Activated CD8-positive, alpha-beta memory T cell treated with anti-CD3 and anti-CD28 coated beads, Interleukin-2, amount 50 U/mL, for 4 hours (primary cell): ENCODE measurements at regions not wholly inside any gene's neighbourhood (a gene's known extent, or its start where the extent isn't known, plus 50 kb on each side); places are given as distances from the start of the nearest gene placed in this dataset.

Experiments
- DNase-seq: peaks from one replicate; pipeline ENCODE4 v3.0.0-alpha.2; 2020

DNA sequence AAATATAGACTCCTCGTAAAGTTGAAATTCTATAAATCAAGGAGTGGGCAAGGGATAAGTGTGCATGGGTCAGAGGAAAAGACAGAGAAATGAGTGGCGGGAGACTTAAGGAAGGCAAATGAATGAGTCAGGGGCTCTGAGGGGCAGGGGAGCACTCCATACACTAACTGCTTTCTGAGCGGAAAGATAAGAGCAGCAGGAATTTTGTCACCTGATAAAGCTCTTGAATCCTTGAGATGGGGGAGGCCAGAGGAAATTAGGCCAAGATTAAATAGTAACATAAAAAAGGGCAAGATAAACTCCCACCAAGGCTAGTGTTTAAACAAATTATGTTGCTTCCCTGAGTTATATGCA is 191.0 kb upstream of the S1PR3 start:
- no peak for DNase-seq

GRCh38 chr9:88801214-88801796 is 190.0 kb upstream of the S1PR3 start:
- no peak for DNase-seq

DNA sequence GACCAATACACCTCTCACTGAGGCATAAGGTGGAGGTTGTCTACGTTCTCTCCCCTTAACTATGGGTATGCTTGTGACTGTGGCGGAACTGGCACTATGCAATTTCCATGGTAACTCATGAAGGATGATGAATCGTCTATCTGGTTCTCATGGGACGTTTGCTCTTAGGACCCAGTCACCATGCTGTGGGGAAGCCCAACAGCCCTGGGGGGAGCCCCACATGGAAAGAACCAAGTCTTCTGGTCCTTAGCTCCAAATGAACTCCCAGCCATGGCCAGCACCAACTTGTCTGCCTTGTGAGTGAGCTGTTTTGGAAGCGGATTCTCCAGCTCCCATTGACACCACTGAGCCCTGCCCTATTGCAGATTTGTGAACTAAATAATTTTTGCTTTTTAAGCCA is 188.7 kb upstream of the S1PR3 start:
- no peak for DNase-seq

GRCh38 chr9:88803546-88804253 is 187.6 kb upstream of the S1PR3 start:
- DNase-seq = no peak

DNA sequence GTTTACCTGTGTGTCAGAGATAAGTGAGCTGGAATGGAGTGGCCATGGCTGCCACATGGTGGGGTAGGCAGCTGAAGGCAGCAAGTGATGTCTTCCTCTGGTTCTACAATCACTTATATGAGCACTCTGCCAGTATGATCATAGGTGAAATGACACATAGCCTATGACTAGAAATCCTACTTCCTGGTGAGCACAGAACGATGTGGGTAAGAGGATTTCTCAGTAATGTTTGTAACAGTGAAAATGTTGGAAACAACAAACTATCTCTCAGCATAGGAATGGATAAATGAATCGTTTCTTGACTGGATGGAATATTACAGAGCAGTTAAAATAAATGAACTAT is 187.0 kb upstream of the S1PR3 start:
- no peak for DNase-seq

DNA sequence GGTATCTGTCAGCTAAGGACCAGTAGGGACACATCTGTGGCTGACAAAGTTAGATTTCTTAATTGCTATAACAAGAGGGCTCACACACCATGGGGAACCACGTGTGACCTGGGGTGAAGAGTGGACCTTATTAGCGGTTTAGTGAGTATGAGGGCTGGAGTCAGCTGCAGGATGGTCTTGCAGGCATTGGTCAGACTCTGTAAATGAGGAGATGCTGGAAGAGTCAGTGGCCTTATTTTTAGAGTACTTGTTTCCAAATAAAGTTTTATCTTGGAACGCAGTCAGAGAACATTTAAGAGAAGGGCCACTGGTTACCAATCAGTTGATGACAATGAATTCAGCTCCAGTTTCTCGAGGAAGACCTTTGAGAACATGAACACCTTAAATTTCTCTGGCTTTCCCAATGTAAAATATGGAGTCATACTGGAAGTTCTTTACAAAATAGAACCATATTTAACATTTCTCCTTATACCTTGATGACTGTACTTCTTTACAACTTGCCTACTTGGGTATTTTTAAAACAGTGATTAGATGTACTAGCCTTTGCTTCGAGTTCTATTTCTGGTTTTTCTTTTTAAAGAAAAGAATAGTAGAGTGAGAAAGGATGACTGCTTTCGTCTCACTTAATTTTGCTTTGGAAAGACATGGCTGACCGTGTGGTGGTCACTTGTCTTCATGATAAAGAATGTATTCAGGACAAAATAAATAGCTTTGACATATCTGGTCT is 185.9 kb upstream of the S1PR3 start:
- DNase-seq = no peak

- DNase-seq = no peak
These were observed 183.8 kb upstream of the S1PR3 start for GRCh38 chr9:88807426-88807825.

GRCh38 chr9:88808019-88808656 is 183.1 kb upstream of the S1PR3 start:
- no peak for DNase-seq

- DNase-seq = no peak
These were observed 182.4 kb upstream of the S1PR3 start for GRCh38 chr9:88808761-88809354.

- DNase-seq = no peak
These were observed 181.7 kb upstream of the S1PR3 start for GRCh38 chr9:88809355-88810161.

- no peak for DNase-seq
These were observed 180.4 kb upstream of the S1PR3 start for GRCh38 chr9:88810826-88811225.

GRCh38 chr9:88811511-88811910 is 179.8 kb upstream of the S1PR3 start:
- no peak for DNase-seq

GRCh38 chr9:88812938-88813637 is 178.2 kb upstream of the S1PR3 start:
- DNase-seq = no peak

- DNase-seq = no peak
These were observed 177.5 kb upstream of the S1PR3 start for GRCh38 chr9:88813638-88814209.

DNA sequence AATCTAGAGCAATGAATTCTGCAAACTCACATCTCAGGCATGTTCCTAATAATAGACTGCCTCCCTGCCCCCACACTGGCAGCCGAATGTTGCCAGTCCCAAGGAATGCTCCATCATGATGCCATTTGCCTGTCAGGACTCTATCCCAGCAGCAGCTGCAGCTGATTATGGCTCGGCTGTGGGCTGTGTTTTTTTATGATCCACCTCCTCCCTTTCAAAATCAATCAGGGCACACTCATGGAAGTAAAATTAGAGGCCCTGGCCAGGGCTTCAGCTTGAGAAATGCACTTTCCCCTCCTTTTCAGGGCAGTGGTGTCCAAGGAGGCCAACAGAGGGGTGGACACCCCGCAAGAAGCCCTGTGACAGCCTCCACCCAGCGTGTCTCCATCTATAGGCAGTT is 176.7 kb upstream of the S1PR3 start:
- DNase-seq = no peak

GRCh38 chr9:88816141-88816540 is 175.1 kb upstream of the S1PR3 start:
- no peak for DNase-seq

DNA sequence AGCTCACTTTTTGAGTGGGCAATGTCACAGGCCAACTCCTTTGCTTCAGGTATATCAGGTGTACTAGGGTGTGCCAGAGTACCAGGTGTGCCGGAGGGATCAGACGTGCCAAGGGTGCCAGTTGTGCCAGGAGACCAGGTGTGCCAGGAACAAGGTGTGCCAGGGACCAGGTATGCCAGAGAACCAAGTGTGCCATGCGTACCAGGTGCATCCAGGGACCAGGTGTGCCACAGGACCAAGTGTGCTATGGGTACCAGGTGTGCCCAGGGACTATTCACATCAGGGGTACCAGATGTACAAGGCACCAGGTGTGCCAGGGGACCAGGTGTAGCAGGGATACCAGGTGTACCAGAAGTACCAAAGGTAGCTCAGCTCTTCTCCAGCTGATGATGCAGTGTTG is 174.7 kb upstream of the S1PR3 start:
- no peak for DNase-seq

- DNase-seq = no peak
These were observed 173.6 kb upstream of the S1PR3 start for GRCh38 chr9:88817628-88818027.

- DNase-seq = no peak
These were observed 172.6 kb upstream of the S1PR3 start for GRCh38 chr9:88818495-88819201.

DNA sequence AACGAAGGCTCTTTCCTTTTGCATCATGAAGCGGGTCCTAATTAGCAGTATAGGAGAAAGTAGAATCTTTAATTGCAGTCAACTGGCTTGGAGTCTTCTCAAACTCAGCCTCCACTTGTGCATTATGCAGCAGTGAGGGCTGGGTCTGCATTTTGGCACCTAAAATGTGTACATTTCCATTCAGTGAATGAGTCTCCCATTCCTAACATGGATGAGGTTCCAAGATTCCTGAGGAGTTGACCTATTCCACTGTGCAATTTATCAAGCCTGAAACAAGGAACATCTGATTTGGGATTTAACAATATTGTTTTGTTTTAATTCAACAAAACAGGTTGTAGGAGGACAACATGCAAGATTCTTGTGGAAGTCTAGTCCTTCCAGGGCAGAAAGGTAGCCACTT is 171.8 kb upstream of the S1PR3 start:
- no peak for DNase-seq

GRCh38 chr9:88820055-88820454 is 171.2 kb upstream of the S1PR3 start:
- DNase-seq = no peak
